Right lobe of liver (tissue), 6 donors: ENCODE measurements at regions not wholly inside any gene's neighbourhood (a gene's known extent, or its start where the extent isn't known, plus 50 kb on each side); places are given as distances from the start of the nearest gene placed in this dataset.

Experiments used
- ATAC-seq, 4 donors: fragments of 200-7000 bp; cut with Tn5 transposase; one replicate each; pipeline ENCODE4 v1.9.1; 2020; ENCODE audit warnings: mild to moderate bottlenecking in 4 of 4, moderate library complexity in 4 of 4
- DNase-seq, 3 donors: peaks; one replicate each; pipeline ENCODE4 v3.0.0-alpha.2; 2020
- H3K27ac ChIP-seq, 3 donors: fragments of 200-600 bp; one replicate each; pipeline ENCODE4 v1.8.0; 2022
- H3K27me3 ChIP-seq, 2 donors: fragments of 200-600 bp; one replicate each; pipeline ENCODE4 v1.8.0; 2022
- H3K36me3 ChIP-seq, 4 donors: fragments of 200-600 bp; sonication (generic) in 1 of 4; one replicate each; pipeline versions ENCODE4 v1.5.1 to v1.8.0; 2017 to 2022; ENCODE audit warnings: control low read depth in 1 of 4
- H3K4me1 ChIP-seq, 4 donors: fragments of 200-600 bp; sonication (generic) in 1 of 4; one replicate each; pipeline versions ENCODE4 v1.5.1 to v1.8.0; 2017 to 2022; ENCODE audit warnings: control low read depth in 1 of 4
- H3K4me3 ChIP-seq, 3 donors: fragments of 200-600 bp; one replicate each; pipeline ENCODE4 v1.8.0; 2022
- H3K9me3 ChIP-seq, 4 donors: fragments of 200-600 bp; sonication (generic) in 1 of 4; one replicate each; pipeline versions ENCODE4 v1.5.1 to v1.8.0; 2017 to 2022; ENCODE audit warnings: control low read depth in 1 of 4
- POLR2A ChIP-seq: fragments of 450-650 bp; IDR thresholded peaks from one replicate; pipeline ENCODE4 v1.6.1; 2017; ENCODE audit warnings: antibody characterized with exemption, mild to moderate bottlenecking
- WGBS: methylation state at CpG from one replicate; pipeline ENCODE4 v1.1.6; 2018; ENCODE audit warnings: low coverage, low lambda C conversion rate; ENCODE audit not compliant: insufficient coverage; ENCODE audit errors: missing lambda C conversion rate; 5-methylcytosine and 5-hydroxymethylcytosine counted together
- intact Hi-C, 2 donors: fragments of 100-400 bp; cut with DNase I; formaldehyde crosslinking; loops; one replicate each; pipeline versions ENCODE4 v1.11.2 to v1.14.1; 2022
- TF ChIP-seq, protein P1 (sequence below), 4 donors: fragments of 200-600 bp in 3 of 4; fragments of 450-650 bp in 1 of 4; IDR thresholded peaks; one replicate each; pipeline versions ENCODE4 v1.5.1 to v1.8.0; 2016 to 2022; ENCODE audit warnings: antibody characterized with exemption in 4 of 4, mild to moderate bottlenecking in 2 of 4
- donor health status: DM: no; HTN: yes; CAD: no.
- donor health status: DM: no; HTN: no; CAD: no.
- donor health status: DM: no; HTN: no; CAD: no.
- donor health status: DM: no; HTN: yes; CAD: no.
- donor health status: DM: no; HTN: yes; CAD: no.

DNA sequence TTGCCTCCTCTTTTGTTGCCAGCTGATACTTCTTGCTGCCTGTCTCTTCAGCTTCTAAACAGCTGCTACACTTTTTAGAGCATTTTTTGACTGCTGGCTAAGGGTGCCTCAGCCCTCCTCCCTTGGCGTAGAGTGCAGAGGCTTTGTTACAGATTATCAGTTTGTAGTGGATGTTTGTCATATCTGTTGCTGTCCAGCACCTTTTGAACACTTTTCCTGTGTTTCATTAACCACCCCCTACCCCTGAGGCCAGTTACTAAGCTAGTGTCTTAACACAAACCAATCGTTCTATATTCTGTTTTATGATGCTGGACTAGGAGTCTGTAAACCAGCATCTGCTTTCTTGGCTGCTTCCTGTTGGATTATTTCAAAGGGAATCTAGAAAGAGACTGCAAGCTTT is 441.5 kb downstream of the DNAH5 start:
- Histone ChIP-seq H3K4me1 (no peaks in the 10 kb centered on the region), H3K4me3 (no peak overlapping the region), H3K27me3 (no peaks in the 10 kb centered on the region), H3K27ac (no peak overlapping the region), H3K9me3 (no peaks in the 10 kb centered on the region), H3K36me3 (no peaks in the 10 kb centered on the region)
- ATAC-seq: no peak
- WGBS: 58% methylated on average over 2 of the region's 2 CpGs
- DNase-seq: no peak
- intact Hi-C loops: no loop called here
- TF ChIP-seq POLR2A: no peak
- TF ChIP-seq, protein P1, sequence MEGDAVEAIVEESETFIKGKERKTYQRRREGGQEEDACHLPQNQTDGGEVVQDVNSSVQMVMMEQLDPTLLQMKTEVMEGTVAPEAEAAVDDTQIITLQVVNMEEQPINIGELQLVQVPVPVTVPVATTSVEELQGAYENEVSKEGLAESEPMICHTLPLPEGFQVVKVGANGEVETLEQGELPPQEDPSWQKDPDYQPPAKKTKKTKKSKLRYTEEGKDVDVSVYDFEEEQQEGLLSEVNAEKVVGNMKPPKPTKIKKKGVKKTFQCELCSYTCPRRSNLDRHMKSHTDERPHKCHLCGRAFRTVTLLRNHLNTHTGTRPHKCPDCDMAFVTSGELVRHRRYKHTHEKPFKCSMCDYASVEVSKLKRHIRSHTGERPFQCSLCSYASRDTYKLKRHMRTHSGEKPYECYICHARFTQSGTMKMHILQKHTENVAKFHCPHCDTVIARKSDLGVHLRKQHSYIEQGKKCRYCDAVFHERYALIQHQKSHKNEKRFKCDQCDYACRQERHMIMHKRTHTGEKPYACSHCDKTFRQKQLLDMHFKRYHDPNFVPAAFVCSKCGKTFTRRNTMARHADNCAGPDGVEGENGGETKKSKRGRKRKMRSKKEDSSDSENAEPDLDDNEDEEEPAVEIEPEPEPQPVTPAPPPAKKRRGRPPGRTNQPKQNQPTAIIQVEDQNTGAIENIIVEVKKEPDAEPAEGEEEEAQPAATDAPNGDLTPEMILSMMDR (IDR thresholded peaks at IDR 0.05): no peak

DNA sequence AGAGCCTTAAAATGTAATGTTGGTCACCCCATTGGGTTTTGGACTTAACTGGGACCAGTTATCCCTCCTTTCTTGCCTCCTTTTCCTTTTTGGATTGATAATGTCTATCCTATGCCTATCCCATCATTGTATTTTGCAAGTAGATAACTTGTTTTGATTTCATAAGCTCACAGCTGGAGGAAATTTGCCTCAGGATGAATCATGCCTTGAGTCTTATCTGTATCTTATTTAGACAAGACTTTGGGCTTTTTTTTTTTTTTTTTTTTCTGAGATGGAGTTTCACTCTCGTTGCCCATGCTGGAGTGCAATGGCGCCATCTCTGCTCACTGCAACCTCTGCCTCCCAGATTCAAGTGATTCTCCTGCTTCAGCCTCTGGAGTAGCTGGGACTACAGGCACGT is 443.3 kb downstream of the DNAH5 start:
- intact Hi-C loops: no loop called here

DNA sequence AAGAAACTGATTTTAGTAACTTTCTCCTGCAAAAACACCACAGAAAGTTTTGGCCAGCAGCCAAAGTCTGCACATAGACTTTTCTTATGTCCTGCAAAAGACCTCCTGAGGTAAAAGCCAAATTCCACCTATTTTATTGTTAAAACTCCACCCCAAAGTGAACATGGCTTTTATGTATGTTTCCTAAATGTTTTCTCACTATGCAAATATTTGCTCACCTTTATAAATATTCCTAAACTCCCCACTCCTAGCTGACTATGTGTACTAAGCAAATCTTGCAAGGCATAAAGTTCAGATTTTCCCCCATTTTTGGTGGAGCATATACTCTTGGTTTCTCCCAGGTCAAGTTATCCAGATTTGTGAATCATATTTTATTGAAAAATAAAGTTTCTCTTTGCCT is 446.2 kb downstream of the DNAH5 start:
- DNase-seq (no peak), ATAC-seq (no peak)
- no peak overlapping the region for H3K4me3 ChIP-seq
- no peaks in the 10 kb centered on the region for H3K4me1 ChIP-seq
- intact Hi-C loops: no loop called here
- TF ChIP-seq, protein P1 (IDR thresholded peaks at IDR 0.05): no peak
- no peak for TF ChIP-seq POLR2A
- no peak overlapping the region for H3K27ac ChIP-seq
- H3K27me3 ChIP-seq: no peaks in the 10 kb centered on the region
- no peaks in the 10 kb centered on the region for H3K36me3 ChIP-seq
- H3K9me3 ChIP-seq: no peaks in the 10 kb centered on the region

More for the DNA sequence above, 443.3 kb downstream of the DNAH5 start:
- H3K4me1 ChIP-seq: no peaks in the 10 kb centered on the region
- TF ChIP-seq, protein P1 (IDR thresholded peaks at IDR 0.05): no peak
- no peak for TF ChIP-seq POLR2A
- H3K36me3 ChIP-seq: no peaks in the 10 kb centered on the region
- DNase-seq (no peak), ATAC-seq (no peak)
- no peaks in the 10 kb centered on the region for H3K27me3 ChIP-seq
- WGBS: 80% methylated on average over 3 of the region's 3 CpGs
- no peak overlapping the region for H3K4me3 ChIP-seq
- H3K27ac ChIP-seq: no peak overlapping the region
- H3K9me3 ChIP-seq: no peaks in the 10 kb centered on the region

DNA sequence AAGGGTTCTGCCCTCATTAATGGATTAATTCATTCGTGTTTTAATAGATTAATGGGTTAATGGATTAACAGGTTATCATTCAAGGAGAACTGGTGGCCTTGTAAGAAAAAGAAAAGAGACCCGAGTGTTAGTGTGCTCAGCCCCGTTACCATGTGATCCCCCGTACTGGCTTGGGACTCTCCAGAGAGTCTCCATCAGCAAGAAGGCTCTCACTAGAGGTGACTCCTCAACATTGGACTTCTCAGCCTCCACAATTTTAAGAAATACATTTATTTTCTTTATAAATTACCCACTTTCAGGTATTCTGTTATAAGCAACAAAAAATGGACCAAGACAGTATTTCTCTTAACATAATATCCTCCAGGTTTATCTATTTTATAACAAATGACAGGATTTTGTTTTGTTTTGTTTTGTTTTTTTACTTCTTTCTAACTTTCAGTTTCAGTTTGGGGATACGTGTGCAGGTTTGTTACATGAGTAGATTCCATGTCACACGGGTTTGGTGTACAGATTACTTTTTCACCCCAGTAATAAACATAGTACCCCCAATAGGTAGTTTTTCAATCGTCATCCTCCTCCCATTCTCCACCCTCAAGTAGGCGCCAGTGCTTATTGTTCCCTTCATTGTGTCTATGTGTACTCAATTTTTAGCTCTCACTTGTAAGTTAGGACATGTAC is 456.1 kb downstream of the DNAH5 start:
- H3K27ac ChIP-seq: no peak overlapping the region
- no peaks in the 10 kb centered on the region for H3K4me1 ChIP-seq
- intact Hi-C loops: no loop called here
- H3K9me3 ChIP-seq: no peaks in the 10 kb centered on the region
- ATAC-seq (peak in 3 of 4 donors; percentile 19 to 56 (median 35)), DNase-seq (no peak)
- no peaks in the 10 kb centered on the region for H3K36me3 ChIP-seq
- TF ChIP-seq, protein P1 (IDR thresholded peaks at IDR 0.05): no peak
- no peak for TF ChIP-seq POLR2A
- no peaks in the 10 kb centered on the region for H3K27me3 ChIP-seq
- WGBS: 50% methylated on average over 8 of the region's 8 CpGs
- H3K4me3 ChIP-seq: peak overlapping the region in 1 of 3 donors; percentile 17

DNA sequence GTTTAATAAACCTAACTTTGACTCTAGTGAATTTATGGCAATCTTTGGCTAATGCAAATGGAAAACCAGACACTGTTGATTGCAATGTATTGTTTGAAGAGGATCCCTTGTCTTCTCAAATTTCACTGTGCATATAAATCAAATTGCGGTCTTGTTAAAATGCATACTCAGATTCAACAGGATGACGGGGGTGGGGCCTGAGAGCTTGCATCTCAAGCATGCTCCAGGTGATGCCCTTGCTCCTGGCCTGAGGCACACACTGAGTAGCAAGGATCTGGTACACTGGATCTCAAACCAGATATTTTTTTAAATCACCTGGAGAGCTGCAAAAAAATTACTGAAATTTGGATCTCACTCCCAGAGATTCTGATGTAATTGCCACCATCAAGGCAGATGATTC is 463.7 kb downstream of the DNAH5 start:
- TF ChIP-seq, protein P1 (IDR thresholded peaks at IDR 0.05): no peak
- no peak for TF ChIP-seq POLR2A
- intact Hi-C loops: no loop called here
- DNase-seq: no peak
- no peak overlapping the region for H3K27ac ChIP-seq
- H3K9me3 ChIP-seq: no peaks in the 10 kb centered on the region
- no peaks in the 10 kb centered on the region for H3K4me1 ChIP-seq
- no peaks in the 10 kb centered on the region for H3K27me3 ChIP-seq
- H3K4me3 ChIP-seq: no peak overlapping the region
- 100% methylated on average over 2 of the region's 2 CpGs for WGBS
- no peaks in the 10 kb centered on the region for H3K36me3 ChIP-seq
- no peak for ATAC-seq
